ENCODE measurements at regions not wholly inside any gene's neighbourhood (a gene's known extent, or its start where the extent isn't known, plus 50 kb on each side); places are given as distances from the start of the nearest gene placed in this dataset.
A peak's percentile ranks its signal among the peaks of the same experiment; 100 is the strongest.
"Not testable (repeated sequence)": the region's sequence is repeated elsewhere in the genome, so short reads cannot be mapped to it uniquely, and the experiment has no call there.

- not testable (repeated sequence) for DNase-seq (ENCODE audit: low spot score in 2 of 2); FAIRE-seq
These were observed 84.7 kb downstream of the METTL2B start for GRCh38 chr7:128561116-128561722.

GRCh38 chr7:128562795-128563194, 86.2 kb downstream of the METTL2B start:
- DNase-seq (ENCODE audit: low spot score in 2 of 2); FAIRE-seq: not testable (repeated sequence)

- FAIRE-seq; DNase-seq (ENCODE audit: low spot score in 2 of 2): not testable (repeated sequence)
These were observed 87.7 kb downstream of the METTL2B start for GRCh38 chr7:128564123-128564700.

GRCh38 chr7:128564932-128565864, 88.7 kb downstream of the METTL2B start:
- DNase-seq (ENCODE audit: low spot score in 2 of 2); FAIRE-seq: not testable (repeated sequence)

GRCh38 chr7:128575277-128575676, 96.8 kb upstream of the GARIN1A start:
- DNase-seq (ENCODE audit: low spot score in 2 of 2); FAIRE-seq: not testable (repeated sequence)

GRCh38 chr7:128576953-128577352, 95.1 kb upstream of the GARIN1A start:
- DNase-seq (ENCODE audit: low spot score in 2 of 2); FAIRE-seq: not testable (repeated sequence)

- not testable (repeated sequence) for FAIRE-seq; DNase-seq (ENCODE audit: low spot score in 2 of 2)
These were observed 92.2 kb upstream of the GARIN1A start for GRCh38 chr7:128579843-128580242.

- FAIRE-seq; DNase-seq (ENCODE audit: low spot score in 2 of 2): not testable (repeated sequence)
These were observed 91.0 kb upstream of the GARIN1A start for GRCh38 chr7:128581100-128581499.

GRCh38 chr7:128581825-128582561, 90.1 kb upstream of the GARIN1A start:
- FAIRE-seq; DNase-seq (ENCODE audit: low spot score in 2 of 2): not testable (repeated sequence)

GRCh38 chr7:128586715-128587114, 85.4 kb upstream of the GARIN1A start:
- DNase-seq (ENCODE audit: low spot score in 2 of 2); FAIRE-seq: not testable (repeated sequence)

- no peak for FAIRE-seq
- DNase-seq (ENCODE audit: low spot score in 2 of 2) = no peak
These were observed 80.4 kb upstream of the GARIN1A start for GRCh38 chr7:128591705-128592104.

- not testable (repeated sequence) for DNase-seq (ENCODE audit: low spot score in 2 of 2); FAIRE-seq
These were observed 79.9 kb upstream of the GARIN1A start for GRCh38 chr7:128592209-128592608.

GRCh38 chr7:128594061-128594460, 78.0 kb upstream of the GARIN1A start:
- not testable (repeated sequence) for DNase-seq (ENCODE audit: low spot score in 2 of 2); FAIRE-seq

GRCh38 chr7:128596336-128597128, 75.6 kb upstream of the GARIN1A start:
- not testable (repeated sequence) for FAIRE-seq; DNase-seq (ENCODE audit: low spot score in 2 of 2)

- not testable (repeated sequence) for FAIRE-seq; DNase-seq (ENCODE audit: low spot score in 2 of 2)
These were observed 73.1 kb upstream of the GARIN1A start for GRCh38 chr7:128598946-128599345.

- DNase-seq (ENCODE audit: low spot score in 2 of 2) = peak in 1 of 2 donors; percentile 7
- FAIRE-seq = peak; percentile 40
These were observed 63.2 kb upstream of the GARIN1A start for GRCh38 chr7:128608678-128609421.

- not testable (repeated sequence) for FAIRE-seq; DNase-seq (ENCODE audit: low spot score in 2 of 2)
These were observed 58.7 kb upstream of the GARIN1A start for GRCh38 chr7:128613366-128613765.

- not testable (repeated sequence) for FAIRE-seq
These were observed 57.3 kb upstream of the GARIN1A start for GRCh38 chr7:128614812-128615211.

More at GRCh38 chr7:128614812-128615211, 57.3 kb upstream of the GARIN1A start:
- DNase-seq (ENCODE audit: low spot score in 2 of 2) = not testable (repeated sequence)

Data from frontal cortex (tissue), 3 donors.